ENCODE measurements at regions not wholly inside any gene's neighbourhood (a gene's known extent, or its start where the extent isn't known, plus 50 kb on each side); places are given as distances from the start of the nearest gene placed in this dataset.
"Not testable (repeated sequence)": the region's sequence is repeated elsewhere in the genome, so short reads cannot be mapped to it uniquely, and the experiment has no call there.

GRCh38 chr22:16090991-16091390, 401.2 kb downstream of the POTEH start:
- H3K36me3 Mint-ChIP-seq (ENCODE audit: low read depth); H3K4me1 Mint-ChIP-seq; H3K9me3 Mint-ChIP-seq (ENCODE audit: low read depth); CTCF ChIA-PET; intact Hi-C loops (cut with DNase I, micrococcal nuclease); H3K27me3 Mint-ChIP-seq; H3K4me3 Mint-ChIP-seq; DNase-seq; POLR2A ChIA-PET; H3K27ac Mint-ChIP-seq; ATAC-seq: not testable (repeated sequence)

- CTCF ChIA-PET; intact Hi-C loops (cut with DNase I, micrococcal nuclease); H3K4me1 Mint-ChIP-seq; H3K4me3 Mint-ChIP-seq; ATAC-seq; H3K36me3 Mint-ChIP-seq (ENCODE audit: low read depth); POLR2A ChIA-PET; H3K27ac Mint-ChIP-seq; H3K27me3 Mint-ChIP-seq; H3K9me3 Mint-ChIP-seq (ENCODE audit: low read depth); DNase-seq: not testable (repeated sequence)
Observed at GRCh38 chr22:16105121-16105520, 415.3 kb downstream of the POTEH start.

- H3K27ac Mint-ChIP-seq; CTCF ChIA-PET; POLR2A ChIA-PET; intact Hi-C loops (cut with DNase I, micrococcal nuclease); ATAC-seq; H3K27me3 Mint-ChIP-seq; H3K4me1 Mint-ChIP-seq; H3K4me3 Mint-ChIP-seq; H3K36me3 Mint-ChIP-seq (ENCODE audit: low read depth); H3K9me3 Mint-ChIP-seq (ENCODE audit: low read depth); DNase-seq: not testable (repeated sequence)
Observed at GRCh38 chr22:16131456-16131855, 441.6 kb downstream of the POTEH start.

GRCh38 chr22:16131918-16132317, 442.1 kb downstream of the POTEH start:
- CTCF ChIA-PET, result no interaction called here
- Mint-ChIP-seq H3K36me3 (ENCODE audit: low read depth) (peaks cover 1% of the 10 kb centered on the region), H3K9me3 (ENCODE audit: low read depth) (peaks cover 4% of the 10 kb centered on the region), H3K4me1 (no peaks in the 10 kb centered on the region), H3K4me3 (no peak overlapping the region), H3K27me3 (no peaks in the 10 kb centered on the region), H3K27ac (no peak overlapping the region)
- POLR2A ChIA-PET, result no interaction called here
- intact Hi-C loops (cut with DNase I, micrococcal nuclease), result no loop called here
- DNase-seq, result no peak
- no peak for ATAC-seq

- H3K4me1 Mint-ChIP-seq; intact Hi-C loops (cut with DNase I, micrococcal nuclease); DNase-seq; H3K9me3 Mint-ChIP-seq (ENCODE audit: low read depth); H3K4me3 Mint-ChIP-seq; POLR2A ChIA-PET; H3K27me3 Mint-ChIP-seq; H3K36me3 Mint-ChIP-seq (ENCODE audit: low read depth); CTCF ChIA-PET; ATAC-seq; H3K27ac Mint-ChIP-seq: not testable (repeated sequence)
Observed at GRCh38 chr22:16132598-16132997, 442.8 kb downstream of the POTEH start.

- DNase-seq; H3K4me1 Mint-ChIP-seq; intact Hi-C loops (cut with DNase I, micrococcal nuclease); H3K36me3 Mint-ChIP-seq (ENCODE audit: low read depth); H3K27ac Mint-ChIP-seq; H3K27me3 Mint-ChIP-seq; H3K9me3 Mint-ChIP-seq (ENCODE audit: low read depth); CTCF ChIA-PET; ATAC-seq; H3K4me3 Mint-ChIP-seq; POLR2A ChIA-PET: not testable (repeated sequence)
Observed at GRCh38 chr22:16146101-16146500, 446.5 kb downstream of the CCT8L2 start.

GRCh38 chr22:16146916-16147315, 445.7 kb downstream of the CCT8L2 start:
- peak; percentile 30 for DNase-seq
- H3K36me3 Mint-ChIP-seq (ENCODE audit: low read depth); H3K27ac Mint-ChIP-seq; POLR2A ChIA-PET; H3K4me1 Mint-ChIP-seq; intact Hi-C loops (cut with DNase I, micrococcal nuclease); H3K9me3 Mint-ChIP-seq (ENCODE audit: low read depth); H3K4me3 Mint-ChIP-seq; ATAC-seq; H3K27me3 Mint-ChIP-seq; CTCF ChIA-PET: not testable (repeated sequence)

- H3K9me3 Mint-ChIP-seq (ENCODE audit: low read depth); H3K4me3 Mint-ChIP-seq; DNase-seq; H3K27me3 Mint-ChIP-seq; H3K27ac Mint-ChIP-seq; H3K36me3 Mint-ChIP-seq (ENCODE audit: low read depth); CTCF ChIA-PET; ATAC-seq; intact Hi-C loops (cut with DNase I, micrococcal nuclease); POLR2A ChIA-PET; H3K4me1 Mint-ChIP-seq: not testable (repeated sequence)
Observed at GRCh38 chr22:16177287-16177686, 415.3 kb downstream of the CCT8L2 start.

- H3K36me3 Mint-ChIP-seq (ENCODE audit: low read depth); H3K4me1 Mint-ChIP-seq; POLR2A ChIA-PET; CTCF ChIA-PET; H3K27me3 Mint-ChIP-seq; H3K9me3 Mint-ChIP-seq (ENCODE audit: low read depth); DNase-seq; ATAC-seq; H3K4me3 Mint-ChIP-seq; H3K27ac Mint-ChIP-seq; intact Hi-C loops (cut with DNase I, micrococcal nuclease): not testable (repeated sequence)
Observed at GRCh38 chr22:16183864-16184263, 408.7 kb downstream of the CCT8L2 start.
